IMR-90 (cell line): ENCODE measurements at regions not wholly inside any gene's neighbourhood (a gene's known extent, or its start where the extent isn't known, plus 50 kb on each side); places are given as distances from the start of the nearest gene placed in this dataset.

Experiments used
- ATAC-seq: fragments of 200-7000 bp; cut with Tn5 transposase; 2 replicates; pipeline ENCODE4 v1.9.1; 2020; ENCODE audit warnings: low read depth, mild to moderate bottlenecking, moderate library complexity
- BruUV-seq: library from RNA; stranded (reverse); fragments of 400-500 nt; replicated peaks from 2 replicates; lab custom pipeline; 2021; lab: Mats Ljungman, UMichigan
- CTCF ChIA-PET: fragments of 300-600 bp; formaldehyde crosslinking; extraction: SDS; loops from one replicate; lab custom pipeline; 2021; ENCODE audit warnings: antibody characterized with exemption; lab: Yijun Ruan, JAX
- POLR2A ChIA-PET: fragments of 300-600 bp; sonication (Branson Sonifier 250); formaldehyde crosslinking; loops from one replicate; lab custom pipeline; 2022; ENCODE audit warnings: antibody characterized with exemption; ENCODE audit not compliant: unreplicated experiment; lab: Charles Lee
- DNase-seq: peaks from one replicate; pipeline ENCODE4 v3.0.0; 2013
- H2AFZ ChIP-seq: replicated peaks from 2 replicates; pipeline ENCODE3; 2013; ENCODE audit warnings: low read length, mild to moderate bottlenecking; ENCODE audit not compliant: poor library complexity
- H2AK5ac ChIP-seq: 2 replicates; pipeline ENCODE4 v1.6.1; 2013; ENCODE audit warnings: low read depth, low read length, inconsistent platforms
- H2AK9ac ChIP-seq: replicated peaks from 2 replicates; pipeline ENCODE3; 2013; ENCODE audit warnings: mild to moderate bottlenecking, low read depth, low read length, moderate library complexity; ENCODE audit not compliant: poor library complexity
- H2BK120ac ChIP-seq: 2 replicates; pipeline ENCODE4 v1.6.1; 2013; ENCODE audit warnings: low read depth, low read length, inconsistent platforms
- H2BK15ac ChIP-seq: 3 replicates; pipeline ENCODE4 v1.6.1; 2013; ENCODE audit warnings: low read depth, low read length, inconsistent platforms
- H2BK20ac ChIP-seq: 2 replicates; pipeline ENCODE4 v1.6.1; 2013; ENCODE audit warnings: low read depth, mild to moderate bottlenecking, inconsistent platforms, low read length, moderate library complexity
- H2BK5ac ChIP-seq: 2 replicates; pipeline ENCODE4 v1.6.1; 2013; ENCODE audit warnings: mild to moderate bottlenecking, low read depth, low read length, inconsistent platforms; ENCODE audit not compliant: poor library complexity, severe bottlenecking
- H3K14ac ChIP-seq: replicated peaks from 2 replicates; pipeline ENCODE4 v1.6.1; 2013; ENCODE audit warnings: low read depth, low read length, inconsistent platforms
- H3K18ac ChIP-seq: 2 replicates; pipeline ENCODE4 v1.6.1; 2013; ENCODE audit warnings: low read depth, low read length, control low read depth
- H3K23ac ChIP-seq: 2 replicates; pipeline ENCODE4 v1.6.1; 2013; ENCODE audit warnings: low read depth, low read length, inconsistent platforms
- H3K27ac ChIP-seq: 2 replicates; pipeline ENCODE4 v1.5.1; 2013; ENCODE audit warnings: mild to moderate bottlenecking, control low read depth, low read length; ENCODE audit not compliant: insufficient read depth
- H3K27me3 ChIP-seq: 2 replicates; pipeline ENCODE4 v1.6.1; 2013; ENCODE audit warnings: low read length; ENCODE audit not compliant: control insufficient read depth, insufficient read depth
- H3K36me3 ChIP-seq: 2 replicates; pipeline ENCODE4 v1.6.1; 2013; ENCODE audit warnings: low read length, mixed read lengths; ENCODE audit not compliant: control insufficient read depth, insufficient read depth
- H3K4ac ChIP-seq: 2 replicates; pipeline ENCODE4 v1.6.1; 2013; ENCODE audit warnings: low read depth, low read length, inconsistent platforms
- H3K4me1 ChIP-seq: 2 replicates; pipeline ENCODE4 v1.6.1; 2013; ENCODE audit warnings: low read length, mixed read lengths; ENCODE audit not compliant: control insufficient read depth, insufficient read depth
- H3K4me2 ChIP-seq: 2 replicates; pipeline ENCODE4 v1.6.1; 2013; ENCODE audit warnings: low read depth, mild to moderate bottlenecking, control low read depth, low read length, moderate library complexity
- H3K4me3 ChIP-seq: 2 replicates; pipeline ENCODE4 v1.5.1; 2013; ENCODE audit warnings: low read depth, mild to moderate bottlenecking, control low read depth, low read length, moderate library complexity; ENCODE audit not compliant: insufficient read depth
- H3K56ac ChIP-seq: 2 replicates; pipeline ENCODE4 v1.6.1; 2013; ENCODE audit warnings: low read length, inconsistent platforms; ENCODE audit not compliant: insufficient read depth; ENCODE audit errors: extremely low read depth
- H3K79me1 ChIP-seq, 2 experiments: 2 replicates each; pipeline ENCODE4 v1.6.1; 2013; ENCODE audit warnings: low read length in 2 of 2, inconsistent platforms in 1 of 2, low read depth in 1 of 2
- H3K9ac ChIP-seq: 2 replicates; pipeline ENCODE4 v1.6.1; 2013; ENCODE audit warnings: low read depth, low read length, control low read depth
- H3K9me1 ChIP-seq: 2 replicates; pipeline ENCODE4 v1.6.1; 2013; ENCODE audit warnings: low read length, inconsistent platforms; ENCODE audit not compliant: insufficient read depth
- H3K9me3 ChIP-seq: 2 replicates; pipeline ENCODE4 v1.6.1; 2013; ENCODE audit warnings: low read length; ENCODE audit not compliant: control insufficient read depth, insufficient read depth
- H4K20me1 ChIP-seq: 2 replicates; pipeline ENCODE4 v1.6.1; 2013; ENCODE audit warnings: low read length, inconsistent platforms; ENCODE audit not compliant: insufficient read depth
- H4K5ac ChIP-seq: 2 replicates; pipeline ENCODE4 v1.6.1; 2013; ENCODE audit warnings: mild to moderate bottlenecking, low read depth, low read length, control low read depth
- H4K8ac ChIP-seq, 2 experiments: 2 replicates each; pipeline ENCODE4 v1.6.1; 2013; ENCODE audit warnings: low read depth in 2 of 2, low read length in 2 of 2, control low read depth in 1 of 2, inconsistent platforms in 1 of 2
- H4K91ac ChIP-seq: 2 replicates; pipeline ENCODE4 v1.6.1; 2013; ENCODE audit warnings: low read depth, low read length, inconsistent platforms; ENCODE audit not compliant: insufficient read depth
- RCOR1 ChIP-seq: IDR thresholded peaks from 2 replicates; pipeline ENCODE4 v1.6.1; 2012; ENCODE audit warnings: mild to moderate bottlenecking, low read length, improper control_type of control experiment; ENCODE audit not compliant: insufficient replicate concordance
- WGBS, 2 experiments: methylation state at CpG; one replicate each; pipeline versions ENCODE4 v1.1.5 to v1.1.7; 2013; ENCODE audit warnings: missing lambda C conversion rate in 2 of 2; ENCODE audit not compliant: insufficient read length in 1 of 2; ENCODE audit errors: extremely low coverage in 2 of 2; 5-methylcytosine and 5-hydroxymethylcytosine counted together
- dilution Hi-C: fragments of 300-500 bp; cut with HindIII; formaldehyde crosslinking; loops from one replicate; pipeline ENCODE4 v1.14.3; 2018; ENCODE audit warnings: low sequenced_read_pairs; ENCODE audit not compliant: unreplicated experiment
- in situ Hi-C: fragments of 300-500 bp; cut with MboI; formaldehyde crosslinking; loops from 3 replicates; pipeline ENCODE4 v1.14.3; 2019; ENCODE audit warnings: low sequenced_read_pairs, inconsistent platforms, mixed read lengths
- intact Hi-C: fragments of 100-400 bp; cut with micrococcal nuclease; formaldehyde crosslinking; loops from 2 replicates; pipeline ENCODE4 v1.10.0; 2022

DNA sequence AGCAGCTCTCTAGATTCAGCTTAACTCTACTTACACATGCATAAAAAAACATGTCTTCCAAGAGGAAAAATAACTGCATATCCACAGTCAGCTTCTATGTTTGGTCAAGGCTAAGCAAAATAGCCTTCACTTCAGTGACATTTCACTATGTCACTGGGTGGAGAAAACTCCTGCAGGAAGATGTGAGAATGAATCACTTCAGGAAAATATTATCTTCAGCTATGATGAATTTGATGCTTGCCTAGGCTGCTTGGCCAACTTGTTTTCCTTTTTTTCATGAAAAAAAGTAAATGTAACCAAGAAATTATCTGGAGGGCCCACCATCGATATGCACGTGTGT is 143.0 kb upstream of the ZNF608 start:
- Histone ChIP-seq H2AK9ac (no peak overlapping the region), H2BK5ac (no peak overlapping the region), H4K5ac (no peak overlapping the region), H3K4ac (no peak overlapping the region), H3K27ac (no peak overlapping the region), H3K36me3 (no peaks in the 10 kb centered on the region), H3K4me3 (no peak overlapping the region), H3K23ac (no peak overlapping the region), H2AFZ (no peak overlapping the region), H2BK120ac (no peak overlapping the region), H4K20me1 (no peaks in the 10 kb centered on the region), H3K4me2 (no peak overlapping the region), H2AK5ac (no peak overlapping the region), H3K9me3 (no peaks in the 10 kb centered on the region), H3K4me1 (no peaks in the 10 kb centered on the region), H2BK20ac (no peak overlapping the region), H3K9ac (no peak overlapping the region), H3K56ac (no peak overlapping the region), H3K18ac (no peak overlapping the region), H4K91ac (no peak overlapping the region), H3K79me1 (no peaks in the 10 kb centered on the region), H3K14ac (0 out of 2 replicates have a peak overlapping the region, but pooled peaks have one; percentile 34), H3K9me1 (no peaks in the 10 kb centered on the region), H2BK15ac (no peak overlapping the region), H3K27me3 (no peaks in the 10 kb centered on the region), H4K8ac (no peak overlapping the region)
- no TSS peak for BruUV-seq
- ATAC-seq, result no peak
- ChIA-PET POLR2A (no interaction called here), CTCF (interaction anchor here (1.5 kb wide), 1 partner anchor 14 kb away, joined by 5 read pairs; no protein-coding TSS in a partner anchor)
- WGBS, 2 experiments, result no CpG with 5 or more reads among the region's 2 CpGs
- dilution Hi-C loops (no loop called here), in situ Hi-C loops (no loop called here), intact Hi-C loops (no loop called here)
- no peak for DNase-seq
- TF ChIP-seq RCOR1, result no peak
